SJCRH30 (cell line): ENCODE measurements at regions not wholly inside any gene's neighbourhood (a gene's known extent, or its start where the extent isn't known, plus 50 kb on each side); places are given as distances from the start of the nearest gene placed in this dataset.
"Not testable (repeated sequence)": the region's sequence is repeated elsewhere in the genome, so short reads cannot be mapped to it uniquely, and the experiment has no call there.

Experiments
- DNase-seq, 2 experiments: peaks; one replicate each; pipeline ENCODE4 v3.0.0-alpha.2; 2015 to 2020
- H3K27ac ChIP-seq: fragments of 250-450 bp; sonication (Bioruptor Pico); 2 replicates; pipeline ENCODE4 v1.5.1; 2020; ENCODE audit warnings: mild to moderate bottlenecking, moderate library complexity
- H3K27me3 ChIP-seq: fragments of 250-450 bp; sonication (Bioruptor Pico); 2 replicates; pipeline ENCODE4 v1.5.1; 2020; ENCODE audit warnings: mild to moderate bottlenecking, moderate library complexity
- H3K36me3 ChIP-seq: fragments of 250-450 bp; sonication (Bioruptor Pico); 2 replicates; pipeline ENCODE4 v1.5.1; 2020; ENCODE audit warnings: mild to moderate bottlenecking, moderate library complexity
- H3K4me1 ChIP-seq: fragments of 250-450 bp; sonication (Bioruptor Pico); 2 replicates; pipeline ENCODE4 v1.5.1; 2020; ENCODE audit warnings: mild to moderate bottlenecking, moderate library complexity
- H3K4me3 ChIP-seq: fragments of 250-450 bp; sonication (Bioruptor Pico); 2 replicates; pipeline ENCODE4 v1.5.1; 2020; ENCODE audit warnings: mild to moderate bottlenecking, moderate library complexity
- H3K9me3 ChIP-seq: fragments of 250-450 bp; sonication (Bioruptor Pico); replicated peaks from 2 replicates; pipeline ENCODE4 v1.5.1; 2020; ENCODE audit warnings: mild to moderate bottlenecking, moderate library complexity

DNA sequence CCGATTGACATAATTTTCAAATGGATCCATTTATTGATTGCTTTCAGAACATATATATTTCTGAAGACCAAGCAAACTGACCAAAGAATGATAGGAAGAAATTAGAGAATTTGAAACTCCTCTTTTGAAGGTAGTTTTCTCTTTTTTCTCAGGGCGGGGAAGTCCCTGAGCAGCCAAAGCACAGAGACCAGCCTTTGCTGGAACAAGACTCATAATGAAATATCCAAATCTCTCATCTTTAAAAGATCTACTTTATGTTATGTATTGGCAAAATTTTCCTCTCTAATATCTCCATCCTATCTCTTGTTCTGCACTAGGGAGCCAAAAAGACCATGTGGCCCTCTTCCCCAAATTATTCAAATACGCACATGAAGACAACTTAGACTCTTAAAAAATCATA, 379.0 kb upstream of the TCF4 start:
- no peak overlapping the region for H3K4me3 ChIP-seq
- H3K4me1 ChIP-seq, result no peaks in the 10 kb centered on the region
- H3K27ac ChIP-seq, result no peak overlapping the region
- no peaks in the 10 kb centered on the region for H3K36me3 ChIP-seq
- no peaks in the 10 kb centered on the region for H3K9me3 ChIP-seq
- no peaks in the 10 kb centered on the region for H3K27me3 ChIP-seq
- no peak for DNase-seq

DNA sequence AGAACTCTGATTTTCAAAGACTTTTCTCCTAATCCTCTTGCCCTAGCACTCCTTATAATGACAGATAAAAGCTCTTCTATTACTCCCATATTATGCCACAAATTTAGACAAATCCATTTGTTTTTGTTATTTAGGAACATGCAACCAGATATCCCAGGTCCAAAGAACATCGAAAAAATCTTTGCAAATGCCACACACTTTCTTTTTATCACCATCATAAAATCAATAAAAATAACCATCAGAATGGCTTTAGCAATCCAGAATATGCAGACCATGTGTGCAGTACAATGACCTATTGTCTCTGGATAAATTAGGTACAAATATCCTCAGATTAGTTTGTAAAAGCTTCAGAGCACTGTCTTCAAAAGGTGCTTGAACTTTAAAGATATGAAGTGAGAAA, 376.2 kb upstream of the TCF4 start:
- no peaks in the 10 kb centered on the region for H3K4me1 ChIP-seq
- no peaks in the 10 kb centered on the region for H3K27me3 ChIP-seq
- no peak overlapping the region for H3K4me3 ChIP-seq
- no peaks in the 10 kb centered on the region for H3K9me3 ChIP-seq
- no peaks in the 10 kb centered on the region for H3K36me3 ChIP-seq
- DNase-seq, result no peak
- no peak overlapping the region for H3K27ac ChIP-seq

DNA sequence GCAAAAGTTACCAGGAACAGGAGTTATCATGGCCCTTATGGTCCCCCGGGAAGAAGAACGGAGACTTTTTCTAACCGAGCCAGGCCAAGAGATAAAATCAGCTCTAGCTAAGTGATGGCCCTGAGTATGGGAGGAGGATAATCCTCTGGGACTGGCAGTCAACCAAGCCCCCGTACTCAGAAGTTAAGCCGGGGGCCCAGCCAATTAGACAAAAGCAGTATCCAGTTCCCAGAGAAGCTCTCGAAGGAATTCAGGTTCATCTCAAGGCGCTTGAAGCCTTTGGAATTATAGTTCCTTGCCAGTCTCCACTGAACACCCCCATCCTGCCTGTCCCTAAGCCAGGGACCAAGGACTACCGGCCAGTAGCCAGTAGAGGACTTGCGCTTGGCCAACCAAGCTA, 365.3 kb upstream of the TCF4 start:
- no peak for DNase-seq
- Histone ChIP-seq H3K9me3 (no peaks in the 10 kb centered on the region), H3K27ac (no peak overlapping the region), H3K4me3 (no peak overlapping the region), H3K27me3 (no peaks in the 10 kb centered on the region), H3K36me3 (no peaks in the 10 kb centered on the region), H3K4me1 (no peaks in the 10 kb centered on the region)

DNA sequence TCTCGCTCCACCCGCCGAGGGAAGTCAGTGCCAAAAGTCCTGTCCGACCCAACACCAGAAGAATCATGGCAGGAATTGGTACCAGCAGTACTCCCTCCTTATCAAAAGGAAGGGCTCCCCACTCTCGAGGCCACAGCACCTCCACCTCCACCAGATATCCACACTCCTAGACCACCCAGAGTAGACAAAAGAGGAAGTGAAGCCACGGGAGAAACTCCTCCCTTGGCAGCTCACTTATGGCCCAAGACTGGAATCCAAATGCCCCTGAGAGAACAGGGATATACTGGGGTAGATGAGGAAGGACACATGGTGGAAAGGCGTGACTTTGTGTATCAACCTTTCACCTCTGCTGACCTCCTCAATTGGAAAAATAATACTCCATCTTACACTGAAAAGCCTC, 363.7 kb upstream of the TCF4 start:
- H3K27ac ChIP-seq, H3K4me1 ChIP-seq, H3K4me3 ChIP-seq, H3K36me3 ChIP-seq, DNase-seq, H3K9me3 ChIP-seq, H3K27me3 ChIP-seq: not testable (repeated sequence)

DNA sequence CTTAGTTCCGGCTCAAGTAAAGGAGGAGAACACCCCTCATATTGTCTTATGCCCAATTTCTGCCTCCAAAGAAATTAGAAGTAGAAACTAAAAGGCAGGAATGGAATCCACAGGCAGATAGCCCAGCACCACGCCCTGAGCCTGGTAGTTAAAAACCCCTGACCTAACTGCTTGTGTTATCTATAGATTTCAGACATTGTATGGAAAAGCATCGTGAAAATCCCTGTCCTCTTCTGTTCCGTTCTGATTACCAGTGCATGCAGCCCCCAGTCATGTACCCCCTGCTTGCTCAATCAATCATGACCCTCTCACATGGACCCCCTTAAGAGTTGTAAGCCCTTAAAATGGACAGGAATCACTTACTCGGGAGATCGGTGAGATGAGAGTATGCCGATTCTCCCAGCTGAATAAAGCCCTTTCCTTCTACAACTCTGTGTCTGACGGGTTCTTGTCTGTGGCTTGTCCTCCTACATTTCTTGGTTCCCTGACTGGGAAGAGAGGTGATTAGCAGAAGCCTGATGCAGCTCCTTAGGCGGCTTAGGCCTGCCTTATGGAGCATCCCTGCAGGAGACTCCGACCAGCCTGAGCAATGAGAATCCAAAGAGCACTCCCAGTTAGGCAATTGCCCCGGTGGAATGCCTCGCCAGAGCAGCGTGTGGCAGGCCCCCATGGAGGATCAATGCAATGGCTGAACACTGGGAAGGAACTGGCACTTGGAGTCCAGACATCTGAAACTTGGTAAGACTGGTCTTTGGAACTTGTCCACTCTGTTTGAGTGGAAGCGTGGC, 362.6 kb upstream of the TCF4 start:
- no peaks in the 10 kb centered on the region for H3K27me3 ChIP-seq
- DNase-seq, result no peak
- no peaks in the 10 kb centered on the region for H3K9me3 ChIP-seq
- no peaks in the 10 kb centered on the region for H3K4me1 ChIP-seq
- no peak overlapping the region for H3K4me3 ChIP-seq
- H3K27ac ChIP-seq, result no peak overlapping the region
- H3K36me3 ChIP-seq, result no peaks in the 10 kb centered on the region

DNA sequence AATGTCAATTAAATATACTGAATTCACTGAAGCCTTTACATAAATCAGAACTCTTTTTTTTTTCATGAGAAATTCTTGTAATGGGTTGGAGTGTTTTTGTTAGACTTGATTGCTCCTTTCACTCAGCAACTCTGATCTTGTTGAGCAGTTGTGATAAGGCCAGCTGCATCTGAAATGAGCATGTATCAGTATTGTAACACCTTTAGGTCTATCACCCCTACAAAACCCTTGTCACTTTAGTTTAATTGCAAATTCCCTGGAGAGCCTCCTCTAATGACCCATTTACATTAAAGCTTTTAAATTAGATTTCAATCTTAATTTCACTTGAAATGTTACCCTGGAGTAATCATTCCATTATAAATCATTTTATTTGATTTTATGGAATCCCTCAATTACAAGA, 346.8 kb upstream of the TCF4 start:
- H3K36me3 ChIP-seq, result no peaks in the 10 kb centered on the region
- no peak overlapping the region for H3K27ac ChIP-seq
- H3K9me3 ChIP-seq, result no peaks in the 10 kb centered on the region
- DNase-seq, result no peak
- H3K27me3 ChIP-seq, result no peaks in the 10 kb centered on the region
- H3K4me1 ChIP-seq, result no peaks in the 10 kb centered on the region
- H3K4me3 ChIP-seq, result no peak overlapping the region

DNA sequence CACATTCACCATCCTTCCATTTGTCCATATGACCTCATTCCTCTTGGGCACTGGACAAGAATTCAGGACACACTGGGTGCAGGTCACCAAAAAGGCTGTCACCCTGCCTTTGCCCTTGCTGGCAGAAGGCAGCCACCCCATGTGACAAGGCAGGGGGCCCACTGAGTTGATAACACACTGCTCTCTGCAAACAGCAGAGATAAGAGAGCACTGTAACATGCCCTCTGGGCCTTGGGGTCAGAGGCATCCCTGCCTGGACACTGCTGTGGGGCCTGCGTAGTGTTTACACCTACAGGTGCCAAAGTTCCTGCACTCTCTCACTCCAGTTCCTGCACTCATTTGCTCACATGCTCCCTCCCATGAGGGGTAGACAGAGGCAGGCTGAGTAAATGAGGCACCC, 344.7 kb upstream of the TCF4 start:
- no peaks in the 10 kb centered on the region for H3K9me3 ChIP-seq
- 0 out of 2 replicates have a peak, but pooled peaks cover 2% of the 10 kb centered on the region for H3K4me1 ChIP-seq
- no peak for DNase-seq
- H3K27me3 ChIP-seq, result no peaks in the 10 kb centered on the region
- no peak overlapping the region for H3K4me3 ChIP-seq
- no peaks in the 10 kb centered on the region for H3K36me3 ChIP-seq
- H3K27ac ChIP-seq, result no peak overlapping the region

DNA sequence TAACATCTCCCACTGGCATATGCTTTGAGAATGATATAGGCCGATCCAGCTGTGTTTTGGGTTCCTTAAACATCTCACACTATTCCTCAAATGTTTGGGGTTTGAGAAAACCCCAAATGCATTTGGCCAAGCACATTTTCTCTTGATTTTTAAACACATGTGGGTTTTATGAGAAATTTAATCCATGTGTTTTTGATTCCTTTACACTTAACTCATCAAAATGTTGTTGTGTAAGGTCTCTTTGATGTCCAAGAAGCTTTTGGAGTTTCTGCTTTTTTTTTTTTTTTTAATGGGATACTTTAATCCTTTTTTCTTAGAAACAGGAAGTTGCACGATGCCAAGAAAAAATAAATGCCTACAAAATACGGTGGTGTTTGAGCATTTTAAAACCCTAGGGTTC, 339.8 kb upstream of the TCF4 start:
- H3K27me3 ChIP-seq, result no peaks in the 10 kb centered on the region
- no peaks in the 10 kb centered on the region for H3K9me3 ChIP-seq
- no peak overlapping the region for H3K4me3 ChIP-seq
- peak in 1 of 2 experiments; percentile 16 for DNase-seq
- H3K36me3 ChIP-seq, result no peaks in the 10 kb centered on the region
- no peak overlapping the region for H3K27ac ChIP-seq
- 0 out of 2 replicates have a peak, but pooled peaks cover 2% of the 10 kb centered on the region for H3K4me1 ChIP-seq

DNA sequence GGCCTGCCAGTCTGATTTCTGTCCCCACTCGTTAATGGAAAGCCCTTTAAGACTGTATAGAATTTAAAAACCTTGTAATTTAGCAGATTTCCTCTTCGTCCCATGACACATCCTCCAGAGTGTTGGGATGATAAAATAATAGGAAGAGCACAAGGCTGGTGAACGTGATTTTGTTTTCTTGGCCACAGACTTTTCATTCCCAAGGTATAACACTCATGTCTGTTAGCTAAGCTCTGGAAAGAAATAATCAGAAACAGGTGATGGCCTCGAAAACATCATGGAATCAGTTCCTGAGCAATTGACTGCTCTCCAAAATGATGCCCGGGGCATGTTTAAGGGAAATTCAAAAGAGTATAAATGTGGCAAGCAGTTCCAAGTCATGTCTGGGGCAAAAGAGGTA, 337.8 kb upstream of the TCF4 start:
- Histone ChIP-seq H3K9me3 (no peaks in the 10 kb centered on the region), H3K27me3 (no peaks in the 10 kb centered on the region), H3K4me1 (0 out of 2 replicates have a peak, but pooled peaks cover 2% of the 10 kb centered on the region), H3K27ac (no peak overlapping the region), H3K4me3 (no peak overlapping the region), H3K36me3 (no peaks in the 10 kb centered on the region)
- no peak for DNase-seq

DNA sequence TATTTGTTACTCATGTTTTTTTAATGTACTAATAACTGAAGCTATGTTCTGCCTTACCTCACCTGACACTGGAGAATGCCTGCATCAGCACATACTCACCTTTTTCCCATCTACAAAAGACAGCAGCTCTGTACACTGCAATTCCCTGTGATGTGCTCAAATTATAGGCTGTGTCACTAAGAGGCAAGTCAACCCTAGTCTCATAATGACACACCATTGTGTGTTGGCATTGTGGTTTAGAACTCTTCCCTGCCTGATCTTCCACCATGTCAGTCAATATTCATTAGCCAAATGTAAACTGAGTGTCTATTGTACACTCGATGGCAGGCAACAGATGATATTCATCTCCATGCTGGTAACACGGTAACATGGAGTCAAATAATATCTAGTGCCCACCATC, 332.1 kb upstream of the TCF4 start:
- H3K27me3 ChIP-seq, result no peaks in the 10 kb centered on the region
- H3K4me1 ChIP-seq, result no peaks in the 10 kb centered on the region
- H3K4me3 ChIP-seq, result no peak overlapping the region
- H3K27ac ChIP-seq, result no peak overlapping the region
- DNase-seq, result no peak
- H3K9me3 ChIP-seq, result no peaks in the 10 kb centered on the region
- no peaks in the 10 kb centered on the region for H3K36me3 ChIP-seq

DNA sequence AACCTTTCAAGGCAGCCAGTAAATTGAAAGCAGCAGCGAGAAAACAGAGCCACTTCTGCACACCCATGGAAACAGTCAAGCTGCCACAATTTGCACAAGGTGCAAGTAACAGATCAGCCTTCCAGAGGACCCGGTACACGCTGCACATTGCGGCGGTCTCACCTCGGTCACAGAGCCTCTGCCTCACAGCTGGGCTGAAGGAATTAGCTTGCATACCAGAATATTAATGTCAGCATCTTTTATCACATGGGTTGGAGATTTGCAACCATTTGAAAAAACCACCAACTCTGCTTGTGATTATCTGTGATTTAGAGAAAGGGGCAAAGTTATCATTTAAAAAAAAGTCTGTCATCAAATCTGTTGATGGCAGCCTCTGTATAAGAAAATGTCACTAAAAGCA, 330.5 kb upstream of the TCF4 start:
- H3K4me1 ChIP-seq, result no peaks in the 10 kb centered on the region
- DNase-seq, result no peak
- H3K27me3 ChIP-seq, result no peaks in the 10 kb centered on the region
- no peaks in the 10 kb centered on the region for H3K36me3 ChIP-seq
- H3K9me3 ChIP-seq, result no peaks in the 10 kb centered on the region
- H3K4me3 ChIP-seq, result no peak overlapping the region
- no peak overlapping the region for H3K27ac ChIP-seq

DNA sequence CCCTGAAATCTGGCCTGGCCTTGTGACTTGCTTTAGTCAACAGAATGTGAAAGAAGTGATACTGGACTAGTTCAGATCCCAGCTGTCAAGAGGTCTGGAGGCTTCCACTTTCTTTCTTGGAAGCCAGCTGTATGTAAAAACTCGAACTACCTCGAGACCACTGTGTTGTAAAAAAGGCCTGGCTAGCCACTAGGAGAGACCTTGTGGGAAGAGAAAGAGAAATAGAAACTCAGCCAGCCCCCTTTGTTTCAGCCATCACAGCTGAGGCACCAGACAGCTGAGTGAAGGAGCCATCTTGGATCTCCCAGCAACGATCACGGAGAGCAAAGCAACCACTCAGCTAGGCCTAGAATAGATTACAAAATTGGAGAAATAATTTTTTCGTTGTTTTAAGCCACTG, 324.9 kb upstream of the TCF4 start:
- H3K9me3 ChIP-seq, result no peaks in the 10 kb centered on the region
- DNase-seq, result no peak
- H3K27me3 ChIP-seq, result no peaks in the 10 kb centered on the region
- peaks cover 15% of the 10 kb centered on the region for H3K4me1 ChIP-seq
- H3K4me3 ChIP-seq, result no peak overlapping the region
- H3K27ac ChIP-seq, result no peak overlapping the region
- H3K36me3 ChIP-seq, result no peaks in the 10 kb centered on the region

DNA sequence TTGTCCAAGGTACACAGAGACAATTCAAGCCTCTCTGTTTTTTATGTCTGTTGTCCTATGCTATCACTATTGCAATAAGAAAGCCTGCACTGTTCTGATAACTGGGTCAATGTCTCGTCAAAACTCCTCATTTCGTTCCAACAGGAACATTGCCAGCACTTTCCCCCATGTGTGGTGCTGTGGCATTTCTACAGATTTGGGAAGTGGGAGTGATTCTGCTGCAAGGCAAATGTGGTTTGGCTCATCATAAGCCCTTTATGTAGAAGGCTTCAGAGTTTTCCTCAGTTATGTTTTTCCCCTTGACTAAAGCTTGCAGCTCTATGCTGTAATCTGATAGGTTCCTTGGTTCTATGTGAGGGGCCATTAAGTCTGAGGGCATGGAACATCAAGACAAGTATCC, 324.1 kb upstream of the TCF4 start:
- no peak for DNase-seq
- H3K36me3 ChIP-seq, result no peaks in the 10 kb centered on the region
- no peaks in the 10 kb centered on the region for H3K27me3 ChIP-seq
- no peaks in the 10 kb centered on the region for H3K9me3 ChIP-seq
- H3K4me1 ChIP-seq, result peaks cover 17% of the 10 kb centered on the region
- no peak overlapping the region for H3K4me3 ChIP-seq
- H3K27ac ChIP-seq, result no peak overlapping the region

DNA sequence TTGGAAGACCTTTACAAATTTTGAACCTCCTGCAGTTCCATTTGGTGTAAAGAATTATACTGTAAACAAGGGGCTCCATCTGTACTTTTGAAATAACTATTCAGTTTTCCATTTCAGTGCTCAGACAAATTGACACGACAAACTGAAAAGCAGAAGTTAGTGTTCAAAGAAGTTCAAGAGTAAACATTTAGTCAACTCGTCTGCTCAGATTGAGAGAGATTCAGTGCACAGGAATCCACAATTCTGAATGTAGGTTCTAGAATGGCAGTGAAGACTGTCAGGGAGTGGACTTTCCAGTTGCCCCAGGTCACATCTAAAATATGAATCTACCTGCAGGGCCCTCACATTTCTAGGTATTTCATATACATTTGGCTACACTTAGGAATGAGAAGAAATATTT, 322.3 kb upstream of the TCF4 start:
- Histone ChIP-seq H3K4me1 (peaks cover 21% of the 10 kb centered on the region), H3K27me3 (no peaks in the 10 kb centered on the region), H3K4me3 (no peak overlapping the region), H3K36me3 (no peaks in the 10 kb centered on the region), H3K9me3 (no peaks in the 10 kb centered on the region), H3K27ac (no peak overlapping the region)
- DNase-seq, result no peak

DNA sequence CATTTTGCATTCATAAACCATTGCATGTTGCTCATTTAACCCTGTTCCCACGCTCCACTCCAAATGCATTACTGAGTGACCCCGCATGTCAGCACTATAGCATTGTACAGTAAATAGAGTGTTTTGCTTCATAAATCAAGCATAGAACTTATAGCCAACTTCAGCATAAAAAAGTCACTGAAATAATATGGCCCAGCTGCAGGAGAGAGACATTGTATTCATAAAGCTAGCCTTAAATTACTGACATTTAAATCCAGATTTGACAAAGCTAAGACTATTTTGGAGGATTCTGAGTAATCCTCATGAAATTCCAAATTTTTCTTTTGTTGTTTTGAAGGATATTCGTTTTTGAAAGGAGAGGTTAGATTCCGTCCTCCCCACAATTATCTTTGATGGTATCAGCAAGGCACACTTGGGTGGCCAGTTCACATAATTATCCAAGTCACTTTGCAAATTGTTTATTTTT, 320.9 kb upstream of the TCF4 start:
- Histone ChIP-seq H3K4me1 (peaks cover 21% of the 10 kb centered on the region), H3K4me3 (peak overlapping the region; percentile 43), H3K9me3 (no peaks in the 10 kb centered on the region), H3K36me3 (no peaks in the 10 kb centered on the region), H3K27me3 (no peaks in the 10 kb centered on the region), H3K27ac (peak overlapping the region; percentile 71)
- peak; percentile 9 to 43 for DNase-seq
